ENCODE measurements at regions not wholly inside any gene's neighbourhood (a gene's known extent, or its start where the extent isn't known, plus 50 kb on each side); places are given as distances from the start of the nearest gene placed in this dataset.

GRCh38 chr5:167813389-167813788 is 478.1 kb upstream of the WWC1 start:
- TF ChIP-seq CTCF (IDR thresholded peaks at IDR 0.05): no peak
- no peak for TF ChIP-seq POLR2A (IDR thresholded peaks at IDR 0.05)
